Gastroesophageal sphincter (tissue), 4 donors: ENCODE measurements at regions not wholly inside any gene's neighbourhood (a gene's known extent, or its start where the extent isn't known, plus 50 kb on each side); places are given as distances from the start of the nearest gene placed in this dataset.

Experiments used
- ATAC-seq: fragments of 150-250 bp; one replicate; pipeline ENCODE4 v1.9.1; 2016; ENCODE audit warnings: mild to moderate bottlenecking, moderate library complexity
- H3K27ac ChIP-seq, 4 donors: fragments of 200-600 bp; sonication (generic) in 3 of 4; 1 replicate in 3 of 4; 2 replicates in 1 of 4; pipeline ENCODE4 v1.5.1; 2016 to 2019
- H3K27me3 ChIP-seq: fragments of 200-600 bp; sonication (generic); one replicate; pipeline ENCODE4 v1.5.1; 2019
- H3K36me3 ChIP-seq, 2 donors: fragments of 200-600 bp; sonication (generic); one replicate each; pipeline ENCODE4 v1.5.1; 2019; ENCODE audit warnings: control low read depth in 1 of 2
- H3K4me1 ChIP-seq, 3 donors: fragments of 200-600 bp; sonication (generic); 1 replicate in 2 of 3; 2 replicates in 1 of 3; pipeline ENCODE4 v1.5.1; 2016 to 2019; ENCODE audit warnings: control low read depth in 2 of 3
- H3K4me3 ChIP-seq, 2 donors: fragments of 200-600 bp; sonication (generic); one replicate each; pipeline ENCODE4 v1.5.1; 2019; ENCODE audit warnings: mild to moderate bottlenecking in 1 of 2, moderate library complexity in 1 of 2
- H3K9me3 ChIP-seq, 3 donors: fragments of 200-600 bp; sonication (generic); one replicate each; pipeline ENCODE4 v1.5.1; 2017 to 2019; ENCODE audit warnings: control low read depth in 2 of 3
- CTCF ChIP-seq, 4 experiments: fragments of 200-600 bp in 2 of 4; fragments of 450-650 bp in 2 of 4; sonication (generic) in 1 of 4; IDR thresholded peaks; one replicate each; pipeline ENCODE4 v1.5.1; 2017 to 2019; ENCODE audit warnings: antibody characterized with exemption in 4 of 4, mild to moderate bottlenecking in 2 of 4, moderate library complexity in 2 of 4
- EP300 ChIP-seq: sonication (generic); formaldehyde crosslinking; IDR thresholded peaks from one replicate; pipeline ENCODE4 v1.6.1; 2017; ENCODE audit warnings: antibody characterized with exemption, mild to moderate bottlenecking
- POLR2A ChIP-seq, 2 donors: fragments of 450-650 bp; IDR thresholded peaks; one replicate each; pipeline ENCODE4 v1.6.1; 2017; ENCODE audit warnings: antibody characterized with exemption in 2 of 2, mild to moderate bottlenecking in 2 of 2, moderate library complexity in 1 of 2
- POLR2AphosphoS5 ChIP-seq: sonication (generic); formaldehyde crosslinking; IDR thresholded peaks from one replicate; pipeline ENCODE4 v1.6.1; 2017; ENCODE audit warnings: antibody characterized with exemption
- WGBS, 2 donors: methylation state at CpG; one replicate each; pipeline ENCODE4 v1.1.5; 2018; ENCODE audit warnings: low coverage in 1 of 2; 5-methylcytosine and 5-hydroxymethylcytosine counted together

GRCh38 chr2:59093571-59093970 lies 852.4 kb upstream of the FANCL start:
- TF ChIP-seq POLR2AphosphoS5: no peak
- no peak for TF ChIP-seq EP300
- no peak for TF ChIP-seq CTCF (IDR thresholded peaks at IDR 0.05)
- TF ChIP-seq POLR2A (IDR thresholded peaks at IDR 0.05): no peak
- Histone ChIP-seq H3K36me3 (no peaks in the 10 kb centered on the region), H3K9me3 (peaks cover 0 to 38% (median 0%) of the 10 kb centered on the region in 3 donors), H3K4me1 (no peaks in the 10 kb centered on the region), H3K27ac (no peak overlapping the region), H3K27me3 (no peaks in the 10 kb centered on the region), H3K4me3 (no peak overlapping the region)
- WGBS, 2 donors: 58 to 77% methylated on average over 4 of the region's 4 CpGs
- ATAC-seq: no peak

- Histone ChIP-seq H3K4me3 (no peak overlapping the region), H3K36me3 (no peaks in the 10 kb centered on the region), H3K27ac (no peak overlapping the region), H3K9me3 (no peaks in the 10 kb centered on the region), H3K4me1 (peaks cover 0 to 4% (median 0%) of the 10 kb centered on the region in 3 donors), H3K27me3 (no peaks in the 10 kb centered on the region)
- WGBS, 2 donors: 56 to 83% methylated on average over 2 to 6 of the region's 6 CpGs
- TF ChIP-seq POLR2A (IDR thresholded peaks at IDR 0.05): no peak
- TF ChIP-seq CTCF (IDR thresholded peaks at IDR 0.05): no peak
- no peak for TF ChIP-seq EP300
- no peak for TF ChIP-seq POLR2AphosphoS5
- no peak for ATAC-seq
Observed at GRCh38 chr2:59084326-59084725, 843.2 kb upstream of the FANCL start.

- TF ChIP-seq EP300 (no peak), CTCF (IDR thresholded peaks at IDR 0.05) (no peak), POLR2A (IDR thresholded peaks at IDR 0.05) (no peak), POLR2AphosphoS5 (no peak)
- H3K9me3 ChIP-seq: no peaks in the 10 kb centered on the region
- H3K27ac ChIP-seq: no peak overlapping the region
- H3K36me3 ChIP-seq: no peaks in the 10 kb centered on the region
- peaks cover 0 to 4% (median 0%) of the 10 kb centered on the region in 3 donors for H3K4me1 ChIP-seq
- ATAC-seq: no peak
- no peaks in the 10 kb centered on the region for H3K27me3 ChIP-seq
- no peak overlapping the region for H3K4me3 ChIP-seq
- WGBS, 2 donors: 52 to 60% methylated on average over 2 to 3 of the region's 5 CpGs
Observed at GRCh38 chr2:59083075-59083828, 842.1 kb upstream of the FANCL start.

- no peak for ATAC-seq
- Histone ChIP-seq H3K9me3 (no peaks in the 10 kb centered on the region), H3K36me3 (no peaks in the 10 kb centered on the region), H3K4me3 (no peak overlapping the region), H3K4me1 (peaks cover 0 to 4% (median 0%) of the 10 kb centered on the region in 3 donors), H3K27ac (no peak overlapping the region), H3K27me3 (no peaks in the 10 kb centered on the region)
- 55 to 63% methylated on average over 4 to 5 of the region's 5 CpGs for WGBS, 2 donors
- no peak for TF ChIP-seq POLR2A (IDR thresholded peaks at IDR 0.05)
- no peak for TF ChIP-seq CTCF (IDR thresholded peaks at IDR 0.05)
- no peak for TF ChIP-seq EP300
- TF ChIP-seq POLR2AphosphoS5: no peak
Observed at GRCh38 chr2:59082657-59083056, 841.5 kb upstream of the FANCL start.
